T-cell (primary cell): ENCODE measurements at regions not wholly inside any gene's neighbourhood (a gene's known extent, or its start where the extent isn't known, plus 50 kb on each side); places are given as distances from the start of the nearest gene placed in this dataset.

Source experiments
- ATAC-seq, 4 experiments: fragments of 200-7000 bp in 3 of 4; fragments of 150-1000 bp in 1 of 4; cut with Tn5 transposase; replicated peaks in 1 of 4; 1 replicate in 3 of 4; 2 replicates in 1 of 4; pipeline ENCODE4 v1.10.0; 2021; ENCODE audit warnings: moderate library complexity in 3 of 4, mild to moderate bottlenecking in 2 of 4, moderate number of reproducible peaks in 1 of 4
- CTCF ChIA-PET, 2 donors: fragments of 300-600 bp; sonication (Branson Sonifier 250); formaldehyde crosslinking; loops; one replicate each; lab custom pipeline; 2022; ENCODE audit warnings: antibody characterized with exemption in 2 of 2; lab: Charles Lee
- POLR2A ChIA-PET, 2 donors: fragments of 300-600 bp; sonication (Branson Sonifier 250); formaldehyde crosslinking; loops; one replicate each; lab custom pipeline; 2022; ENCODE audit warnings: antibody characterized with exemption in 2 of 2; lab: Charles Lee
- DNase-seq, 35 experiments: peaks; one replicate each; pipeline versions ENCODE4 v3.0.0 to v3.0.0-alpha.2; 2013 to 2023
- H3K27ac ChIP-seq: one replicate; pipeline ENCODE4 v1.5.1; 2013; ENCODE audit warnings: low read length
- H3K27me3 ChIP-seq, 2 experiments: replicated peaks in 1 of 2; 1 replicate in 1 of 2; 2 replicates in 1 of 2; pipeline versions ENCODE4 v1.6.1 to v1.7.0; 2013; ENCODE audit warnings: low read length in 1 of 2, mixed read lengths in 1 of 2; ENCODE audit not compliant: control insufficient read depth in 2 of 2, insufficient read depth in 2 of 2; ENCODE audit errors: extremely low read depth in 1 of 2
- H3K36me3 ChIP-seq, 2 donors: 1 replicate in 1 of 2; 2 replicates in 1 of 2; pipeline versions ENCODE4 v1.6.1 to v1.7.0; 2013; ENCODE audit warnings: low read length in 1 of 2; ENCODE audit not compliant: control insufficient read depth in 2 of 2, insufficient read depth in 1 of 2; ENCODE audit errors: extremely low read depth in 1 of 2
- H3K4me1 ChIP-seq, 2 experiments: 1 replicate in 1 of 2; 2 replicates in 1 of 2; pipeline versions ENCODE4 v1.6.1 to v1.7.0; 2013; ENCODE audit warnings: low read length in 2 of 2, mixed read lengths in 1 of 2; ENCODE audit not compliant: insufficient read depth in 2 of 2, control insufficient read depth in 1 of 2; ENCODE audit errors: extremely low read depth in 1 of 2
- H3K4me3 ChIP-seq, 2 donors: 1 replicate in 1 of 2; 2 replicates in 1 of 2; pipeline versions ENCODE4 v1.5.1 to v1.7.0; 2013; ENCODE audit warnings: mild to moderate bottlenecking in 2 of 2, low read length in 1 of 2, moderate library complexity in 1 of 2; ENCODE audit not compliant: control insufficient read depth in 1 of 2; ENCODE audit errors: extremely low read depth in 1 of 2
- H3K9me3 ChIP-seq: 2 replicates; pipeline ENCODE4 v1.7.0; 2013
- H3K27ac Mint-ChIP-seq, 2 donors: one replicate each; pipeline ENCODE4 v1.8.0; 2020 to 2021; ENCODE audit warnings: mild to moderate bottlenecking in 2 of 2, mixed read lengths in 2 of 2
- H3K27me3 Mint-ChIP-seq, 2 donors: one replicate each; pipeline ENCODE4 v1.8.0; 2021 to 2022; ENCODE audit warnings: mixed read lengths in 2 of 2
- H3K36me3 Mint-ChIP-seq: one replicate; pipeline ENCODE4 v1.8.0; 2021; ENCODE audit warnings: mixed read lengths
- H3K4me1 Mint-ChIP-seq, 3 donors: one replicate each; pipeline ENCODE4 v1.8.0; 2020 to 2022; ENCODE audit warnings: mixed read lengths in 3 of 3, mild to moderate bottlenecking in 1 of 3
- H3K4me3 Mint-ChIP-seq, 3 donors: one replicate each; pipeline ENCODE4 v1.8.0; 2020 to 2022; ENCODE audit warnings: mild to moderate bottlenecking in 3 of 3, mixed read lengths in 3 of 3, moderate library complexity in 3 of 3
- H3K9me3 Mint-ChIP-seq, 3 donors: one replicate each; pipeline ENCODE4 v1.8.0; 2020 to 2022; ENCODE audit warnings: mixed read lengths in 3 of 3
- WGBS: methylation state at CpG from one replicate; pipeline ENCODE4 v1.1.5; 2013; ENCODE audit warnings: missing lambda C conversion rate; ENCODE audit not compliant: insufficient coverage; 5-methylcytosine and 5-hydroxymethylcytosine counted together

GRCh38 chr5:91521334-91521733, 138.2 kb upstream of the ARRDC3 start:
- Histone ChIP-seq H3K27ac (no peak overlapping the region), H3K9me3 (no peaks in the 10 kb centered on the region), H3K27me3 (no peaks in the 10 kb centered on the region), H3K36me3 (no peaks in the 10 kb centered on the region), H3K4me3 (no peak overlapping the region), H3K4me1 (no peaks in the 10 kb centered on the region)
- Mint-ChIP-seq H3K36me3 (no peaks in the 10 kb centered on the region), H3K27ac (no peak overlapping the region), H3K4me3 (no peak overlapping the region), H3K4me1 (no peaks in the 10 kb centered on the region), H3K27me3 (peaks cover 4 to 6% of the 10 kb centered on the region in 2 donors), H3K9me3 (no peaks in the 10 kb centered on the region)
- WGBS, result no CpG with 5 or more reads among the region's 1 CpG
- ChIA-PET POLR2A (interaction anchor here in 1 of 2 donors (0.7 kb wide), 1 partner anchor 139 kb away, joined by 9 read pairs; no protein-coding TSS in a partner anchor), CTCF (interaction anchor here in 1 of 2 donors (0.7 kb wide), 1 partner anchor 12 kb away, joined by 5 read pairs; no protein-coding TSS in a partner anchor)
- ATAC-seq (no peak), DNase-seq (no peak)

- POLR2A ChIA-PET, result no interaction called here
- ATAC-seq (no peak), DNase-seq (no peak)
- H3K4me3 ChIP-seq, result no peak overlapping the region
- H3K4me3 Mint-ChIP-seq, result no peak overlapping the region
- CTCF ChIA-PET, result interaction anchor here (0.6 to 0.9 kb wide), 2 partner anchors 64 to 642 kb away, joined by 3 read pairs; no protein-coding TSS in a partner anchor
- peaks cover 0 to 4% (median 2%) of the 10 kb centered on the region in 3 donors for H3K4me1 Mint-ChIP-seq
- no peaks in the 10 kb centered on the region for H3K36me3 Mint-ChIP-seq
- no peaks in the 10 kb centered on the region for H3K9me3 Mint-ChIP-seq
- no peaks in the 10 kb centered on the region for H3K4me1 ChIP-seq
- H3K27me3 Mint-ChIP-seq, result peaks cover 4 to 9% of the 10 kb centered on the region in 2 donors
- no peak overlapping the region for H3K27ac Mint-ChIP-seq
- no peaks in the 10 kb centered on the region for H3K27me3 ChIP-seq
- no peaks in the 10 kb centered on the region for H3K36me3 ChIP-seq
- H3K9me3 ChIP-seq, result no peaks in the 10 kb centered on the region
- 75% methylated on average over 2 of the region's 4 CpGs for WGBS
- H3K27ac ChIP-seq, result no peak overlapping the region
Measured at GRCh38 chr5:91514400-91514799, 131.3 kb upstream of the ARRDC3 start.

- H3K4me3 Mint-ChIP-seq, result no peak overlapping the region
- ATAC-seq, result no peak
- ChIA-PET CTCF (no interaction called here), POLR2A (no interaction called here)
- Histone ChIP-seq H3K27ac (no peak overlapping the region), H3K4me1 (no peaks in the 10 kb centered on the region), H3K4me3 (no peak overlapping the region), H3K36me3 (no peaks in the 10 kb centered on the region), H3K27me3 (no peaks in the 10 kb centered on the region), H3K9me3 (no peaks in the 10 kb centered on the region)
- no peaks in the 10 kb centered on the region for H3K27me3 Mint-ChIP-seq
- DNase-seq, result no peak
- no CpG with 5 or more reads among the region's 3 CpGs for WGBS
- H3K9me3 Mint-ChIP-seq, result no peaks in the 10 kb centered on the region
- H3K27ac Mint-ChIP-seq, result no peak overlapping the region
- H3K36me3 Mint-ChIP-seq, result no peaks in the 10 kb centered on the region
- H3K4me1 Mint-ChIP-seq, result no peaks in the 10 kb centered on the region
Measured at GRCh38 chr5:91503321-91503720, 120.2 kb upstream of the ARRDC3 start.

GRCh38 chr5:91500758-91501157, 117.6 kb upstream of the ARRDC3 start:
- no peak overlapping the region for H3K27ac Mint-ChIP-seq
- H3K36me3 Mint-ChIP-seq, result no peaks in the 10 kb centered on the region
- Histone ChIP-seq H3K4me1 (no peaks in the 10 kb centered on the region), H3K36me3 (no peaks in the 10 kb centered on the region), H3K27ac (no peak overlapping the region), H3K9me3 (no peaks in the 10 kb centered on the region), H3K4me3 (no peak overlapping the region), H3K27me3 (no peaks in the 10 kb centered on the region)
- ATAC-seq (no peak), DNase-seq (no peak)
- CTCF ChIA-PET, result interaction anchor here (0.5 to 1.2 kb wide), 4 partner anchors 9 to 690 kb away, joined by 3 to 10 read pairs (median 5); no protein-coding TSS in a partner anchor
- no peak overlapping the region for H3K4me3 Mint-ChIP-seq
- 100% methylated on average over 2 of the region's 3 CpGs for WGBS
- no peaks in the 10 kb centered on the region for H3K4me1 Mint-ChIP-seq
- no peaks in the 10 kb centered on the region for H3K27me3 Mint-ChIP-seq
- POLR2A ChIA-PET, result no interaction called here
- no peaks in the 10 kb centered on the region for H3K9me3 Mint-ChIP-seq

GRCh38 chr5:91499943-91500531, 116.9 kb upstream of the ARRDC3 start:
- ATAC-seq (peak in 1 of 4 experiments; percentile 35), DNase-seq (peak in 1 of 35 experiments; percentile 62)
- no peaks in the 10 kb centered on the region for H3K9me3 ChIP-seq
- ChIA-PET CTCF (interaction anchor here (0.7 to 1.3 kb wide), 7 partner anchors 8 to 1970 kb away, joined by 3 to 10 read pairs (median 3); no protein-coding TSS in a partner anchor), POLR2A (no interaction called here)
- no peaks in the 10 kb centered on the region for H3K36me3 ChIP-seq
- H3K27ac ChIP-seq, result no peak overlapping the region
- no peak overlapping the region for H3K4me3 ChIP-seq
- H3K27ac Mint-ChIP-seq, result no peak overlapping the region
- H3K4me1 ChIP-seq, result no peaks in the 10 kb centered on the region
- H3K4me1 Mint-ChIP-seq, result peaks cover 0 to 3% (median 0%) of the 10 kb centered on the region in 3 donors
- no peaks in the 10 kb centered on the region for H3K9me3 Mint-ChIP-seq
- no CpG with 5 or more reads among the region's 2 CpGs for WGBS
- H3K4me3 Mint-ChIP-seq, result no peak overlapping the region
- H3K27me3 Mint-ChIP-seq, result no peaks in the 10 kb centered on the region
- H3K27me3 ChIP-seq, result no peaks in the 10 kb centered on the region
- no peaks in the 10 kb centered on the region for H3K36me3 Mint-ChIP-seq

- Mint-ChIP-seq H3K9me3 (no peaks in the 10 kb centered on the region), H3K36me3 (no peaks in the 10 kb centered on the region), H3K27me3 (no peaks in the 10 kb centered on the region), H3K27ac (no peak overlapping the region), H3K4me3 (no peak overlapping the region), H3K4me1 (peaks cover 0 to 22% (median 19%) of the 10 kb centered on the region in 3 donors)
- Histone ChIP-seq H3K36me3 (no peaks in the 10 kb centered on the region), H3K4me3 (no peak overlapping the region), H3K9me3 (no peaks in the 10 kb centered on the region), H3K27me3 (no peaks in the 10 kb centered on the region), H3K4me1 (no peaks in the 10 kb centered on the region), H3K27ac (no peak overlapping the region)
- CTCF ChIA-PET, result no interaction called here
- no CpG with 5 or more reads among the region's 2 CpGs for WGBS
- no peak for DNase-seq
- ATAC-seq, result no peak
- POLR2A ChIA-PET, result no interaction called here
Measured at GRCh38 chr5:91495699-91496098, 112.6 kb upstream of the ARRDC3 start.
